Right atrium auricular region (tissue), 2 donors: ENCODE measurements at regions not wholly inside any gene's neighbourhood (a gene's known extent, or its start where the extent isn't known, plus 50 kb on each side); places are given as distances from the start of the nearest gene placed in this dataset.

Experiments
- DNase-seq: peaks from one replicate; pipeline ENCODE4 v3.0.0-alpha.2; 2019; ENCODE audit warnings: low spot score
- H3K27ac ChIP-seq, 2 donors: fragments of 200-600 bp; sonication (generic); 1 replicate in 1 of 2; 2 replicates in 1 of 2; pipeline ENCODE4 v1.5.1; 2016 to 2019
- H3K27me3 ChIP-seq, 2 donors: fragments of 200-600 bp; sonication (generic); one replicate each; pipeline versions ENCODE4 v1.5.1 to v1.6.0; 2017 to 2019
- H3K36me3 ChIP-seq: fragments of 200-600 bp; sonication (generic); one replicate; pipeline ENCODE4 v1.5.1; 2016
- H3K4me1 ChIP-seq, 2 donors: fragments of 200-600 bp; sonication (generic); one replicate each; pipeline versions ENCODE4 v1.5.1 to v1.6.0; 2017 to 2019
- H3K4me3 ChIP-seq, 2 donors: fragments of 200-600 bp; sonication (generic); 1 replicate in 1 of 2; 2 replicates in 1 of 2; pipeline ENCODE4 v1.5.1; 2017 to 2019; ENCODE audit warnings: mild to moderate bottlenecking in 1 of 2, moderate library complexity in 1 of 2
- H3K9me3 ChIP-seq, 2 donors: fragments of 200-600 bp; sonication (generic); one replicate each; pipeline ENCODE4 v1.5.1; 2019
- TF ChIP-seq, protein P1 (sequence below), 2 donors: fragments of 200-600 bp; sonication (generic); IDR thresholded peaks; one replicate each; pipeline ENCODE4 v1.5.1; 2019; ENCODE audit warnings: antibody characterized with exemption in 2 of 2

DNA sequence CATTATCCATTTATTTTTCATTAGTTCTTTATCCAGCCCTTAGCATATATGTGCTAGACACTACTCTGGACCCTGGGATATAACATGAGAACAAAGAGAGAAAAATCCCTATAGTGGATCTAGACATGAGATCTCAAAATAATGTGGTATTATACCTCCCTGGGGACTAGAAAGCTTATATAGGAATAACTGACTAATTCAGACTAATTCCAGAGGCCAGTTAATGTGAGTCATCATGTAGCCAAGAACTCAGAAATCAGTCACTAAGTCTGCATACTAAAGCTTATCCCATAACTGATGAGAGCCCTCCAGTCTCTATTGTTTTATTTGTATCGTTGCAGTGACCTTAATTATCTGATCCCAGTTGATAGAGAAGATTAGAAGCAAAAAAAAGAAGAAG, 267.1 kb upstream of the RGS6 start:
- no peak for DNase-seq
- H3K4me3 ChIP-seq, result no peak overlapping the region
- TF ChIP-seq, protein P1, sequence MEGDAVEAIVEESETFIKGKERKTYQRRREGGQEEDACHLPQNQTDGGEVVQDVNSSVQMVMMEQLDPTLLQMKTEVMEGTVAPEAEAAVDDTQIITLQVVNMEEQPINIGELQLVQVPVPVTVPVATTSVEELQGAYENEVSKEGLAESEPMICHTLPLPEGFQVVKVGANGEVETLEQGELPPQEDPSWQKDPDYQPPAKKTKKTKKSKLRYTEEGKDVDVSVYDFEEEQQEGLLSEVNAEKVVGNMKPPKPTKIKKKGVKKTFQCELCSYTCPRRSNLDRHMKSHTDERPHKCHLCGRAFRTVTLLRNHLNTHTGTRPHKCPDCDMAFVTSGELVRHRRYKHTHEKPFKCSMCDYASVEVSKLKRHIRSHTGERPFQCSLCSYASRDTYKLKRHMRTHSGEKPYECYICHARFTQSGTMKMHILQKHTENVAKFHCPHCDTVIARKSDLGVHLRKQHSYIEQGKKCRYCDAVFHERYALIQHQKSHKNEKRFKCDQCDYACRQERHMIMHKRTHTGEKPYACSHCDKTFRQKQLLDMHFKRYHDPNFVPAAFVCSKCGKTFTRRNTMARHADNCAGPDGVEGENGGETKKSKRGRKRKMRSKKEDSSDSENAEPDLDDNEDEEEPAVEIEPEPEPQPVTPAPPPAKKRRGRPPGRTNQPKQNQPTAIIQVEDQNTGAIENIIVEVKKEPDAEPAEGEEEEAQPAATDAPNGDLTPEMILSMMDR (IDR thresholded peaks at IDR 0.05), result no peak
- no peaks in the 10 kb centered on the region for H3K4me1 ChIP-seq
- H3K36me3 ChIP-seq, result no peaks in the 10 kb centered on the region
- no peaks in the 10 kb centered on the region for H3K27me3 ChIP-seq
- no peaks in the 10 kb centered on the region for H3K9me3 ChIP-seq
- no peak overlapping the region for H3K27ac ChIP-seq

DNA sequence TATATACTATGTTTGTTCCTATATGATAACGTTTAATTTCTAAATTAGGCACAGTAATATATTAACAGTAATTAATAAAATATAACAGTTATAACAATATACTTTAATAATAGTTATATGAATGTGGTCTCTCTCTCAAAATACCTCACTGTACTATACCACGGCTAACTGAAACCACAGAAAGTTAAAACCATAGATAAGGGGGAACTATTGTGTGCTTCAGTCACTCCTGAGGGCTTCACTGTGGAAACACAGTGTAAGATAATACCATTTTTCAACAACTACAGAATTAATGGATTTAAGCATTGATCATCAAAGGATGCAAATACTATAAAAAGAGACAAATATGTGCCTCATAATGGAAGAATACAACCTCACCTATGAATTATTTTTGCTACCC, 266.4 kb upstream of the RGS6 start:
- H3K36me3 ChIP-seq, result no peaks in the 10 kb centered on the region
- TF ChIP-seq, protein P1 (IDR thresholded peaks at IDR 0.05), result no peak
- H3K27me3 ChIP-seq, result no peaks in the 10 kb centered on the region
- no peaks in the 10 kb centered on the region for H3K9me3 ChIP-seq
- no peak overlapping the region for H3K4me3 ChIP-seq
- H3K27ac ChIP-seq, result no peak overlapping the region
- no peak for DNase-seq
- H3K4me1 ChIP-seq, result no peaks in the 10 kb centered on the region

DNA sequence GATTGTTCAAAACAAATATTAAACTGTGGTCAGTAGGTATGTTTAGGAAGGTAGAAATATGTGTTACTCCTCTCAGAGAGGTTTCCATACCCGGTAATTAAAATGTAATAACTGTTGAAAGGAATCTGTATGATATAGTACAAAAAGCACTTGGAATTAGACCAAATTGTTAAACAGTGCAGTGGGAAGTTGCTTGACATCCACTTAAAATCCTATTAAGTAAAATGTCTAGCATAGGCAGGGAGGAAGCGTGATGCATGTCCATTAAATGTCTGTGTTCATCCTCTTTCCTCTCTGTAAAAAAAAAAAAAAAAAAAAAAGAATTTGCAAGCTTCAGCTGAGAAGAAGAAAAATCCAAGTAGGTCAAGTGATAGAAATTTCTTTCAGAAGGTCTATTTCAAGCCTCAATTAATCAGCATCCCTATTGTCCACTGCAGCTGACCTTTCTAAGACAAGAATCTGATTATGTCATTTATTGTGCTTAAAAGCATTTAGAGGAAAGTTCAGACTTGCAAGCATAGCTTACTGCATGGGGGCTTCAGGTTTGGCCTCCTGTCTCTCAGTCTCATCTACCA, 265.6 kb upstream of the RGS6 start:
- Histone ChIP-seq H3K4me3 (no peak overlapping the region), H3K27me3 (no peaks in the 10 kb centered on the region), H3K4me1 (no peaks in the 10 kb centered on the region), H3K27ac (no peak overlapping the region), H3K36me3 (no peaks in the 10 kb centered on the region), H3K9me3 (no peaks in the 10 kb centered on the region)
- no peak for DNase-seq
- TF ChIP-seq, protein P1 (IDR thresholded peaks at IDR 0.05), result no peak

DNA sequence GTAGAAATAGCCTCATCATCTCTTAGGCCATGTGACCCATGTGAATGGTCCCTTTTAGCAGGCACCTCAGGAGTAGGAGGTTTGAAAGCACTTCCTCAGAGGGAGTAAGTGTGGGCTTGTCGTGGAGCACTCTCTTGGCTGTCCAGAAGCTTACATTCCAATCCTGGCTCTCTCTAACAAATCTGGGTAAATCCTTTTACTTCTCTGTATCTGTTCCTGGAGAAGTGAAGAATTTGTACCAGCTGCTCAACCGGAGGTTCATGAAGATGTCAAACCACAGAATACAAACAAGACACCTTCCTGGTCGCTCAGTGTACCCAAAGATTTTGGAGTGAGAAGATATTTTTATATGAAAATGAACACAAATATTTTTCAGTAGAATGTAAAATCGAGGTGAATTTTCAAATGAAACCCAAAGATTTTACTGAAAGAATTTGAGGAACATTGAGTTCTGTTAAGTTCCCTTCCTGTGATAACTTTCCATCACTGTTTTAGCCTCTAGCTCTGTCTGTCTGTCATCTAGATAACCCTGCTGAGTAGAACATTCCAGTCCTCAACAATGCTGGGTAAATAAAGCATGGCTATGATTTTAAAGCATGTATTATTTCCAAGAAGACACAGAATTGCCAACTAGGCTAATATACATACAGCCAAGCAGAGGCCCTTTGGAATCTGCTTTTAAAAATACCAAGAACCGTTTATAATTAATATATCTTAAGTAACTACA, 263.9 kb upstream of the RGS6 start:
- Histone ChIP-seq H3K9me3 (no peaks in the 10 kb centered on the region), H3K27ac (no peak overlapping the region), H3K27me3 (no peaks in the 10 kb centered on the region), H3K4me3 (no peak overlapping the region), H3K4me1 (no peaks in the 10 kb centered on the region), H3K36me3 (no peaks in the 10 kb centered on the region)
- DNase-seq, result no peak
- TF ChIP-seq, protein P1 (IDR thresholded peaks at IDR 0.05), result no peak

DNA sequence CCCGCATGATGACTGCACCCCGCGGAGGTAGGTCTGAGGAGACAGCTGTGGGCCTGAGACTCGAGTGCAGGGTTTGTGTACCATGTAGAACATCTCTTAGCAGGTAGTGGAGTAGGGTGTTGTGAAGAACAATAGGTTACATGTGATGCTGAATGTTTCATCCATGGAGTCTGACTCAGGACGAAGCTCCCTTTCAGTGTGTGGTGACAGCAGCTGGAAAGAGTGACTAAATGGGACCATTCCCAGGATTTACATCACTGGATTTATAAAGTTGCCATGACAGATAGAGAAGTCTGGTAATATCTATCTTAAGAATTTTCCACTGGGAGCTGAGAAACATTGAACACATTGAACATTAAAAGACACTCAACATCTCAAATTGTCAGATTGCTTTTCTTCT, 259.6 kb upstream of the RGS6 start:
- Histone ChIP-seq H3K36me3 (no peaks in the 10 kb centered on the region), H3K27me3 (no peaks in the 10 kb centered on the region), H3K4me1 (no peaks in the 10 kb centered on the region), H3K27ac (no peak overlapping the region), H3K9me3 (no peaks in the 10 kb centered on the region), H3K4me3 (no peak overlapping the region)
- TF ChIP-seq, protein P1 (IDR thresholded peaks at IDR 0.05), result no peak
- DNase-seq, result no peak
